ENCODE measurements at regions not wholly inside any gene's neighbourhood (a gene's known extent, or its start where the extent isn't known, plus 50 kb on each side); places are given as distances from the start of the nearest gene placed in this dataset.

- DNase-seq (ENCODE audit: low read depth) = no peak
- TF ChIP-seq CTCF (IDR thresholded peaks at IDR 0.05; ENCODE audit: insufficient read depth, low read length) = no peak
- H3K4me3 ChIP-seq (ENCODE audit: low read depth, low read length) = no peak overlapping the region
Observed at GRCh38 chr6:93592417-93592816, 173.1 kb upstream of the EPHA7 start.

GRCh38 chr6:93586306-93586705, 166.9 kb upstream of the EPHA7 start:
- no peak for TF ChIP-seq CTCF (IDR thresholded peaks at IDR 0.05; ENCODE audit: insufficient read depth, low read length)
- no peak overlapping the region for H3K4me3 ChIP-seq (ENCODE audit: low read depth, low read length)
- no peak for DNase-seq (ENCODE audit: low read depth)

- DNase-seq (ENCODE audit: low read depth) = no peak
- no peak for TF ChIP-seq CTCF (IDR thresholded peaks at IDR 0.05; ENCODE audit: insufficient read depth, low read length)
- no peak overlapping the region for H3K4me3 ChIP-seq (ENCODE audit: low read depth, low read length)
Observed at GRCh38 chr6:93584300-93584699, 164.9 kb upstream of the EPHA7 start.

GRCh38 chr6:93581371-93581770, 162.0 kb upstream of the EPHA7 start:
- no peak for DNase-seq (ENCODE audit: low read depth)
- no peak for TF ChIP-seq CTCF (IDR thresholded peaks at IDR 0.05; ENCODE audit: insufficient read depth, low read length)
- no peak overlapping the region for H3K4me3 ChIP-seq (ENCODE audit: low read depth, low read length)

- no peak overlapping the region for H3K4me3 ChIP-seq (ENCODE audit: low read depth, low read length)
- TF ChIP-seq CTCF (IDR thresholded peaks at IDR 0.05; ENCODE audit: insufficient read depth, low read length) = no peak
- DNase-seq (ENCODE audit: low read depth) = no peak
Observed at GRCh38 chr6:93580446-93580845, 161.1 kb upstream of the EPHA7 start.

- DNase-seq (ENCODE audit: low read depth) = no peak
Observed at GRCh38 chr6:93575495-93576267, 156.3 kb upstream of the EPHA7 start.

More at GRCh38 chr6:93575495-93576267, 156.3 kb upstream of the EPHA7 start:
- TF ChIP-seq CTCF (IDR thresholded peaks at IDR 0.05; ENCODE audit: insufficient read depth, low read length) = no peak
- H3K4me3 ChIP-seq (ENCODE audit: low read depth, low read length) = no peak overlapping the region

All from fibroblast of the aortic adventitia (primary cell).